RWPE2 (cell line): ENCODE measurements at regions not wholly inside any gene's neighbourhood (a gene's known extent, or its start where the extent isn't known, plus 50 kb on each side); places are given as distances from the start of the nearest gene placed in this dataset.
"Not testable (repeated sequence)": the region's sequence is repeated elsewhere in the genome, so short reads cannot be mapped to it uniquely, and the experiment has no call there.

ENCODE experiments used
- ATAC-seq: fragments of 200-7000 bp; cut with Tn5 transposase; 3 replicates; pipeline ENCODE4 v1.9.1; 2021; ENCODE audit warnings: low read depth
- DNase-seq: peaks from one replicate; pipeline ENCODE4 v3.0.0-alpha.2; 2020; ENCODE audit warnings: low spot score
- H3K27ac ChIP-seq: fragments of 450-650 bp; 2 replicates; pipeline ENCODE4 v1.5.1; 2017; ENCODE audit warnings: mild to moderate bottlenecking; ENCODE audit not compliant: poor library complexity, severe bottlenecking
- H3K27me3 ChIP-seq: fragments of 250-450 bp; sonication (Bioruptor Pico); 2 replicates; pipeline ENCODE4 v1.5.1; 2021; ENCODE audit warnings: mild to moderate bottlenecking, moderate library complexity; ENCODE audit not compliant: insufficient read depth, poor library complexity, severe bottlenecking
- H3K36me3 ChIP-seq: fragments of 250-450 bp; sonication (Bioruptor Pico); 2 replicates; pipeline ENCODE4 v1.5.1; 2020; ENCODE audit warnings: low read depth, mild to moderate bottlenecking, moderate library complexity
- H3K4me1 ChIP-seq: fragments of 250-450 bp; sonication (Bioruptor Pico); 2 replicates; pipeline ENCODE4 v1.5.1; 2021; ENCODE audit warnings: mild to moderate bottlenecking, moderate library complexity; ENCODE audit not compliant: insufficient read depth, poor library complexity, severe bottlenecking
- H3K4me3 ChIP-seq: fragments of 250-450 bp; sonication (Bioruptor Pico); 2 replicates; pipeline ENCODE4 v1.5.1; 2021; ENCODE audit warnings: mild to moderate bottlenecking, moderate library complexity; ENCODE audit not compliant: severe bottlenecking
- H3K9me3 ChIP-seq: fragments of 250-450 bp; sonication (Bioruptor Pico); 2 replicates; pipeline ENCODE4 v1.5.1; 2021; ENCODE audit warnings: mild to moderate bottlenecking, moderate library complexity; ENCODE audit not compliant: severe bottlenecking
- TF ChIP-seq, protein P1 (sequence below): fragments of 450-650 bp; IDR thresholded peaks from one replicate; pipeline ENCODE4 v1.5.1; 2017; ENCODE audit warnings: mild to moderate bottlenecking, moderate library complexity; ENCODE audit not compliant: poor library complexity, severe bottlenecking

- TF ChIP-seq, protein P1, sequence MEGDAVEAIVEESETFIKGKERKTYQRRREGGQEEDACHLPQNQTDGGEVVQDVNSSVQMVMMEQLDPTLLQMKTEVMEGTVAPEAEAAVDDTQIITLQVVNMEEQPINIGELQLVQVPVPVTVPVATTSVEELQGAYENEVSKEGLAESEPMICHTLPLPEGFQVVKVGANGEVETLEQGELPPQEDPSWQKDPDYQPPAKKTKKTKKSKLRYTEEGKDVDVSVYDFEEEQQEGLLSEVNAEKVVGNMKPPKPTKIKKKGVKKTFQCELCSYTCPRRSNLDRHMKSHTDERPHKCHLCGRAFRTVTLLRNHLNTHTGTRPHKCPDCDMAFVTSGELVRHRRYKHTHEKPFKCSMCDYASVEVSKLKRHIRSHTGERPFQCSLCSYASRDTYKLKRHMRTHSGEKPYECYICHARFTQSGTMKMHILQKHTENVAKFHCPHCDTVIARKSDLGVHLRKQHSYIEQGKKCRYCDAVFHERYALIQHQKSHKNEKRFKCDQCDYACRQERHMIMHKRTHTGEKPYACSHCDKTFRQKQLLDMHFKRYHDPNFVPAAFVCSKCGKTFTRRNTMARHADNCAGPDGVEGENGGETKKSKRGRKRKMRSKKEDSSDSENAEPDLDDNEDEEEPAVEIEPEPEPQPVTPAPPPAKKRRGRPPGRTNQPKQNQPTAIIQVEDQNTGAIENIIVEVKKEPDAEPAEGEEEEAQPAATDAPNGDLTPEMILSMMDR, result no peak
- ATAC-seq, result no peak
Observed at GRCh38 chr14:95620659-95621059, 65.6 kb upstream of the TCL1B start.

DNA sequence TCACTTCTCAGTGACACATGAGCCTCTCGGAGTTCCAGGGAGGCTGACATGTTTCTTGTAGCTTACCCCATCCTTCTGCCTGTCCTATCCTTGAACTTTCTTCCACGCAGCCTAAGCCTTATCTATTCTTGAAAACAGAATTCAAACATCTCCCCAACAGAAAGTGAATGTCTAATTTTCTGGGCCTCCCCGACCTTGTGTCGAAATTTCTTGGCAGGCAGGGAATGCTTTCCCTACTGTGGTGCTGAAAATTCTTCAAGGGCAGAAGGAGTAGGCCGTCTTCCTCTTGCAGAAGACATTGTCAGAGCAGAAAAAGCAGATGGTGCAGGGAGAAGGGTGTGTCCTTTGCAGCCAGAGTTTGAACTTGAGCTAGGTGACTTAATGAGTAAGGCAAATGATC is 63.0 kb upstream of the TCL1B start:
- Histone ChIP-seq H3K27me3 (no peaks in the 10 kb centered on the region), H3K4me1 (no peaks in the 10 kb centered on the region), H3K9me3 (no peaks in the 10 kb centered on the region), H3K4me3 (no peak overlapping the region), H3K36me3 (no peaks in the 10 kb centered on the region), H3K27ac (no peak overlapping the region)
- no peak for ATAC-seq
- TF ChIP-seq, protein P1, result no peak
- no peak for DNase-seq

More at GRCh38 chr14:95620659-95621059, 65.6 kb upstream of the TCL1B start:
- DNase-seq, result no peak
- H3K4me1 ChIP-seq, result no peaks in the 10 kb centered on the region
- H3K27me3 ChIP-seq, result peaks cover 4% of the 10 kb centered on the region
- no peaks in the 10 kb centered on the region for H3K9me3 ChIP-seq
- no peaks in the 10 kb centered on the region for H3K36me3 ChIP-seq
- no peak overlapping the region for H3K27ac ChIP-seq
- H3K4me3 ChIP-seq, result no peak overlapping the region

- not testable (repeated sequence) for H3K4me3 ChIP-seq, H3K4me1 ChIP-seq, ATAC-seq, H3K27ac ChIP-seq, DNase-seq, H3K27me3 ChIP-seq, H3K9me3 ChIP-seq, H3K36me3 ChIP-seq
Observed at GRCh38 chr14:95625710-95626109, 60.5 kb upstream of the TCL1B start.

DNA sequence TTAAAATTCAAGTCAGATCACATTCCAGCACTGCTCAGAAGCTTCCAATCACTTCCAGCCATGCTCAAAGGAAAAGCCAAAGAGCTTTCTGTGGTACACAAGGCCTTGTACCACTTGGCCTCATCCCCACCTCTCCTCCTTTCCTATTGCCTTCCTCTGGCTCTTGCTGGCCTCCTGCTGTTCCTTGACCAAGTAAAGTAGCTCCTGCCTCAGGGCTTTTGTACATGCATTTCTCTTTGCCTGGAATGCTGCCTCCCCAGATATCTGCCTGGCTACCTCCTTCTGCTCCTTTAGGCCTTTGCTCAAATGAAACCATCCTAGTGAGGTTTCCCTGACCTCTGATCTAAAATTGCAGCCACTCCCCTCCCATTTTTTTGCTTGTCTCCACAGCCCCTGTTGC is 51.2 kb upstream of the TCL1B start:
- Histone ChIP-seq H3K9me3 (no peaks in the 10 kb centered on the region), H3K4me3 (no peak overlapping the region), H3K27ac (no peak overlapping the region), H3K27me3 (no peaks in the 10 kb centered on the region), H3K4me1 (no peaks in the 10 kb centered on the region), H3K36me3 (no peaks in the 10 kb centered on the region)
- DNase-seq (no peak), ATAC-seq (no peak)
- TF ChIP-seq, protein P1, result no peak
